ENCODE measurements at regions not wholly inside any gene's neighbourhood (a gene's known extent, or its start where the extent isn't known, plus 50 kb on each side); places are given as distances from the start of the nearest gene placed in this dataset.

DNA sequence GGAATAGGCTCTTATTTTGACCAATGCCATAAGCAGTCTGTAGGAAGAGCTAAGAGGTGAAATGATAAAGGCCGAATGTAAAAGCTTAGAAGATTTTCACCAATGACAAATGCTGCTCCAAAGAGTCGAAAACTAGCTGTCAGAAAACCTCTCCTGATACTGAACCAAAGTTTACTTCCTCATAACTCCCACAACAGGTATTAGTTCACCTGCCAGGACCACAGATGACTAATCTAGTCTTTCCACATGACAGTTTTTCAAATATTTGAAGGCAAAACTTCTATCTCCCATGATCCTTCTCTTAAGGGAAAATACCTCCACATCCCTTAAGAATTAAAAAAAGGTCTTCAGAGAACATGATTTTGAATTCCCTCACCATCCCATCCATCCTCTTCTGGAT is 473.2 kb upstream of the SPHKAP start:
- no peak overlapping the region for H3K4me2 ChIP-seq (ENCODE audit: extremely low read depth, insufficient read depth, low read length)
- H3K27me3 ChIP-seq (ENCODE audit: control insufficient read depth, insufficient read depth, low read length): no peaks in the 10 kb centered on the region
- TF ChIP-seq EZH2 (IDR thresholded peaks at IDR 0.05; ENCODE audit: low read length, missing control alignments): no peak
- TF ChIP-seq, protein P1, sequence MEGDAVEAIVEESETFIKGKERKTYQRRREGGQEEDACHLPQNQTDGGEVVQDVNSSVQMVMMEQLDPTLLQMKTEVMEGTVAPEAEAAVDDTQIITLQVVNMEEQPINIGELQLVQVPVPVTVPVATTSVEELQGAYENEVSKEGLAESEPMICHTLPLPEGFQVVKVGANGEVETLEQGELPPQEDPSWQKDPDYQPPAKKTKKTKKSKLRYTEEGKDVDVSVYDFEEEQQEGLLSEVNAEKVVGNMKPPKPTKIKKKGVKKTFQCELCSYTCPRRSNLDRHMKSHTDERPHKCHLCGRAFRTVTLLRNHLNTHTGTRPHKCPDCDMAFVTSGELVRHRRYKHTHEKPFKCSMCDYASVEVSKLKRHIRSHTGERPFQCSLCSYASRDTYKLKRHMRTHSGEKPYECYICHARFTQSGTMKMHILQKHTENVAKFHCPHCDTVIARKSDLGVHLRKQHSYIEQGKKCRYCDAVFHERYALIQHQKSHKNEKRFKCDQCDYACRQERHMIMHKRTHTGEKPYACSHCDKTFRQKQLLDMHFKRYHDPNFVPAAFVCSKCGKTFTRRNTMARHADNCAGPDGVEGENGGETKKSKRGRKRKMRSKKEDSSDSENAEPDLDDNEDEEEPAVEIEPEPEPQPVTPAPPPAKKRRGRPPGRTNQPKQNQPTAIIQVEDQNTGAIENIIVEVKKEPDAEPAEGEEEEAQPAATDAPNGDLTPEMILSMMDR (conservative IDR thresholded peaks at IDR 0.05 in 1 of 2, IDR thresholded peaks at IDR 0.05 in 1 of 2; ENCODE audit: low read depth in 1 of 2, low read length in 2 of 2): no peak
- no peak for DNase-seq (ENCODE audit: low read depth in 2 of 2)
- H3K4me1 ChIP-seq (ENCODE audit: control insufficient read depth, extremely low read depth, insufficient read depth, low read length): peaks cover 6% of the 10 kb centered on the region
- no peak overlapping the region for H2AFZ ChIP-seq (ENCODE audit: low read length)
- no peak overlapping the region for H3K9ac ChIP-seq (ENCODE audit: insufficient read depth, low read length)
- H3K27ac ChIP-seq (ENCODE audit: insufficient read depth, low read length): no peak overlapping the region
- no peaks in the 10 kb centered on the region for H3K36me3 ChIP-seq (ENCODE audit: control insufficient read depth, insufficient read depth, low read length)
- H3K9me3 ChIP-seq (ENCODE audit: control insufficient read depth, insufficient read depth, low read depth, low read length): no peaks in the 10 kb centered on the region
- H3K79me2 ChIP-seq (ENCODE audit: control insufficient read depth, insufficient read depth, low read length): no peaks in the 10 kb centered on the region
- H3K4me3 ChIP-seq (replicated peaks in 1 of 4; ENCODE audit: control extremely low read depth in 1 of 4, insufficient read depth in 1 of 4, low read depth in 3 of 4, low read length in 4 of 4): no peak overlapping the region
- H4K20me1 ChIP-seq (ENCODE audit: control insufficient read depth, extremely low read depth, insufficient read depth, low read length): no peaks in the 10 kb centered on the region

DNA sequence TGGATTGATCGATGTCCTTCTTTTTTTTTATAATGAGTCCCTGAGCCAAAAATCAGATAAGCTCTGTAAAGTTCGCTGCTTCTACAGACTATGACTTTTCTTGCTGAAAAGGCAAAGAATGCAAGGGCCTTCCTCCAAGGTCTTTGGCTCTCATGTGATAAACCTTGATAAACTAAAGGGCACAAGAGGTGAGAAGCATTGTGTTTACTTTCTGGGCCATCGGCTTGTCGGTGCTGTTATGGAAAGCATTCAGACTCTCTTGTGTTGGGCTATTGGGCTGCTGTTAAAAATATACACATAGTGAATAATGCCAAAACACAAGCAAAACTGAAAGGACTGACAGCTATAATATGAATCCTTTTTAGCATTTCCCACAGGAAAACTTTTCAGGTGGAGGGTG is 472.4 kb upstream of the SPHKAP start:
- H3K79me2 ChIP-seq (ENCODE audit: control insufficient read depth, insufficient read depth, low read length): no peaks in the 10 kb centered on the region
- no peaks in the 10 kb centered on the region for H4K20me1 ChIP-seq (ENCODE audit: control insufficient read depth, extremely low read depth, insufficient read depth, low read length)
- TF ChIP-seq EZH2 (IDR thresholded peaks at IDR 0.05; ENCODE audit: low read length, missing control alignments): no peak
- TF ChIP-seq, protein P1 (conservative IDR thresholded peaks at IDR 0.05 in 1 of 2, IDR thresholded peaks at IDR 0.05 in 1 of 2; ENCODE audit: low read depth in 1 of 2, low read length in 2 of 2): no peak
- no peaks in the 10 kb centered on the region for H3K36me3 ChIP-seq (ENCODE audit: control insufficient read depth, insufficient read depth, low read length)
- no peak for DNase-seq (ENCODE audit: low read depth in 2 of 2)
- H3K9me3 ChIP-seq (ENCODE audit: control insufficient read depth, insufficient read depth, low read depth, low read length): no peaks in the 10 kb centered on the region
- no peak overlapping the region for H3K9ac ChIP-seq (ENCODE audit: insufficient read depth, low read length)
- H3K4me2 ChIP-seq (ENCODE audit: extremely low read depth, insufficient read depth, low read length): no peak overlapping the region
- peaks cover 5% of the 10 kb centered on the region for H3K4me1 ChIP-seq (ENCODE audit: control insufficient read depth, extremely low read depth, insufficient read depth, low read length)
- no peak overlapping the region for H3K27ac ChIP-seq (ENCODE audit: insufficient read depth, low read length)
- H2AFZ ChIP-seq (ENCODE audit: low read length): no peak overlapping the region
- no peak overlapping the region for H3K4me3 ChIP-seq (replicated peaks in 1 of 4; ENCODE audit: control extremely low read depth in 1 of 4, insufficient read depth in 1 of 4, low read depth in 3 of 4, low read length in 4 of 4)
- no peaks in the 10 kb centered on the region for H3K27me3 ChIP-seq (ENCODE audit: control insufficient read depth, insufficient read depth, low read length)

DNA sequence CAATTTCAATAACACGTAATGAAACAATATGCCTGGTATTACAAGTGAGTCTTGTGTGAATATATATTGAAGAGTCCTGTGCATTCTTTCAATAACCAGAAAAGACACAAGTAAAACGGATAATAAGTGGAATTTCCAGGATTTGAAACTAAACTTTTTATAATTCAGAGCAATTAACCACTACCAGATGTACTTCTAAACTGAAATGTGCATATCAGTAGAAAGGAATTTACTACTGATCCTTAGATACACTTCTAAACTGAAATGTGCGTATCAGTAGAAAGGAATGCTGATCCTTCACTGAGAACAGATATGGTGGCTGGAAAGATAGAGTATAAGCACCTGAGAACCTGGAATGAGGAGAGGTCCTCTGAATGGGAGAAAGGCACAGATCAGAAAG is 470.9 kb upstream of the SPHKAP start:
- Histone ChIP-seq H3K4me1 (ENCODE audit: control insufficient read depth, extremely low read depth, insufficient read depth, low read length) (peaks cover 5% of the 10 kb centered on the region), H3K4me2 (ENCODE audit: extremely low read depth, insufficient read depth, low read length) (peak overlapping the region; percentile 37), H3K79me2 (ENCODE audit: control insufficient read depth, insufficient read depth, low read length) (no peaks in the 10 kb centered on the region), H4K20me1 (ENCODE audit: control insufficient read depth, extremely low read depth, insufficient read depth, low read length) (no peaks in the 10 kb centered on the region), H3K9ac (ENCODE audit: insufficient read depth, low read length) (no peak overlapping the region), H2AFZ (ENCODE audit: low read length) (no peak overlapping the region), H3K4me3 (replicated peaks in 1 of 4; ENCODE audit: control extremely low read depth in 1 of 4, insufficient read depth in 1 of 4, low read depth in 3 of 4, low read length in 4 of 4) (no peak overlapping the region), H3K9me3 (ENCODE audit: control insufficient read depth, insufficient read depth, low read depth, low read length) (no peaks in the 10 kb centered on the region), H3K36me3 (ENCODE audit: control insufficient read depth, insufficient read depth, low read length) (no peaks in the 10 kb centered on the region), H3K27ac (ENCODE audit: insufficient read depth, low read length) (peak overlapping the region; percentile 32), H3K27me3 (ENCODE audit: control insufficient read depth, insufficient read depth, low read length) (no peaks in the 10 kb centered on the region)
- TF ChIP-seq, protein P1 (conservative IDR thresholded peaks at IDR 0.05 in 1 of 2, IDR thresholded peaks at IDR 0.05 in 1 of 2; ENCODE audit: low read depth in 1 of 2, low read length in 2 of 2): no peak
- no peak for TF ChIP-seq EZH2 (IDR thresholded peaks at IDR 0.05; ENCODE audit: low read length, missing control alignments)
- peak in 1 of 2 donors; percentile 53 for DNase-seq (ENCODE audit: low read depth in 2 of 2)
